T-helper 9 cell (primary cell): ENCODE measurements at regions not wholly inside any gene's neighbourhood (a gene's known extent, or its start where the extent isn't known, plus 50 kb on each side); places are given as distances from the start of the nearest gene placed in this dataset.
"Not testable (repeated sequence)": the region's sequence is repeated elsewhere in the genome, so short reads cannot be mapped to it uniquely, and the experiment has no call there.

Source experiments
- DNase-seq: peaks from one replicate; pipeline ENCODE4 v3.0.0-alpha.2; 2020

DNA sequence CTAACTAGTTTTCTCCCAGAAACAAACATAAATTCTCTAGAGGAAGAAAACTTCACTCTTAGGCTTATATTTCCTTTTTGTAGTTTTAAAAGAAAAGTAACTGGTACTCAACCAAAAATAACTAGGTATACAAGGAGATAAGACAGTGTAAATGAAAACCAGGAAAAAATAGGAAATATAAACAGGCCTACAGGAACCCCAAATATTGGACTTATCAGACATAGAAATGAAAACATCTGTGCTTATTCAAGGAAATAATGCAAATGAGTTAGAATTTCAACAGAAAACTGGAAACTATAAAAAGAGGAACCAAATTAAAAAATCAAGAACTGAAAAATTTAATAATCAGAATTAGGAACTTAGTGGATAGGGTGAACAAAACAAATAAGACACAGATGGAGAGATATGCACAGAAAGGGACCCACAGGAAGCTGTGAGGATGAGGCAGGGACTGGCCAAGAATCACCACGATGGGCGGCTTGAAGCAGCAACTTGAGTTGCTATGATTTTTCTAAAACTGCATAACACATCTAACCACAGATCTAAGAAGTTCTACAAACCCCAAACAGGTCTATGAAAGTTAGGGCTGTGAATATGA is 67.5 kb upstream of the ACTRT2 start:
- no peak for DNase-seq

DNA sequence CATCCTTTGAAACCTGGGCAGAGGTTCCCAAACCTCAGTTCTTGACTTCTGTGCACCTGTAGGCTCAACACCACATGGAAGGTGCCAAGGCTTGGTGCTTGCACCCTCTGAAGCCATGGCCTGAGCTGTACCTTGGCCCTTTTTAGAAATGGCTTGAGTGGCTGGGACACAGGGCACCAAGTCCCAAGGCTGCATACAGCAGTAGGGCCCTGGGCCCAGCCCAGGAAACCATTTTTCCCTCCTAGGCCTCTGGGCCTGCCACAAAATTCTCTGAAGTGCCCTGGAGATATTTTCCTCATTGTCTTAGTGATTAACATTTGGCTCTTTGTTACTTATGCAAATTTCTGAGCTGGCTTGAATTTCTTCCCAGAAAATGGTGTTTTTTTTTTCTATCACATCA is 65.6 kb upstream of the ACTRT2 start:
- no peak for DNase-seq

DNA sequence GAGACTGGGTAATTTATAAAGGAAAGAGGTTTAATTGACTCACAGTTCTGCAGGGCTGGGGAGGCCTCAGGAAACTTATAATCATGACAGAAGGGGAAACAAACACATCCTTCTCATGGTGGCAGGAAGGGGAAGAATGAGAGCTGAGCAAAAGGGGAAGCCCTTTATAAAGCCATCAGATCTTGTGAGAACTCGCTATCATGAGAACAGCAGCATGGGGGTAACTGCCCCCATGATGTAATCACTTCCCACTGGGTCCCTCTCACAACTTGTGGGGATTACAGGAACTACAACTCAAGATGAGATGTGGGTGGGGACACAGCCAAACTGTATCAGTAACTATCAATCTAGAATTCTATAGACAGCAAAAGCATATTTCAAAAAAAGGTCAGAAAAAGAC is 64.7 kb upstream of the ACTRT2 start:
- no peak for DNase-seq

DNA sequence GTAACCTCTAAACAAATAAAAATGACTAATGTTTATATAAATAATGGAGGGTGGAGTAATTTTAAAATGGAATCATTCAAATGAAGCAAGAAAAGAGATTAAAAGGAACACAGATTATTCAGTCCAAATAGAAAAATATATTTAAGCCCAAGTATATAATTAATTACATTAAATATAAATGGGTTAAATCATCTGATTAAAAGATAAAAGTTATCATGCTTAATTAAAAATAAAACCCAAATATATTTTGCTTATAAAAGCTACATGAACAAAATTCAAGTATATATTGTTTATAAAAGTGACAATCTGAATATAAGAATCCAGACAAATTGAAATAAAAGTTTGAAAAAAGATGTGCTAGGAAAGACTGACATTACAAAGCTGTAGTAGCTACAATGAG is 63.9 kb upstream of the ACTRT2 start:
- DNase-seq, result no peak

DNA sequence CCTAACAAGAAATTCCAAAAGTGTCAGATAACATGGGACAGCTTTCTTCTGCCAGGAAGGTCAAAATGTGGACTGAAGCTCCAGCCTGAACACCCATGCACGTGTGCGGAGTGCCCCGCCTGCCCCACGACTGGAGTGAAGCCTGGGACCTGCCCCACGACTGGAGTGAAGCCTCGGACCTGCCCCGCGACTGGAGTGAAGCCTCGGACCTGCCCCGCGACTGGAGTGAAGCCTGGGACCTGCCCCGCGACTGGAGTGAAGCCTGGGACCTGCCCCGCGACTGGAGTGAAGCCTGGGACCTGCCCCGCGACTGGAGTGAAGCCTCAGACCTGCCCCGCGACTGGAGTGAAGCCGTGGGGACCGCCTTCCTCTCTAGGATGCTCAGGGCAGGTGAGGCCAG is 61.4 kb upstream of the ACTRT2 start:
- not testable (repeated sequence) for DNase-seq

DNA sequence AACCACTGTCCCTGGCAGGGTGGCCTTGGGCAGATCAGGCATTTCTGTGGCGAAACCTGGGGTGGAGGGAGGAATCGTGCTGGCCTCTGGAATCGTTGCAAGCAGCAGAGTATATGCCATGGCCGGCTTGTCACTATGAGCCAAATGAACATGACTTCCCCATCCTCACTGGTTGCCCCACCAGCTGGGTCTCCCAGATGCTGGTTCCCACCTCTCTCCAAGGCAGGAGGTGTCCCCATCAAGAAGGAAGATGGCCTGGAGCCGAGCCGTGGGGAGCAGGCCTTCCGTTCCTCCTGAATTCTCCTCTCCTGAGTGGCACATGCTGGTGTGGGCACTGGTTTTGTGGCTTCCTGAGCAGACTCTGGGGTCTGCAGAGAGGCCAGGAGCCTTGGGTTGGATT is 60.2 kb upstream of the ACTRT2 start:
- DNase-seq, result no peak

DNA sequence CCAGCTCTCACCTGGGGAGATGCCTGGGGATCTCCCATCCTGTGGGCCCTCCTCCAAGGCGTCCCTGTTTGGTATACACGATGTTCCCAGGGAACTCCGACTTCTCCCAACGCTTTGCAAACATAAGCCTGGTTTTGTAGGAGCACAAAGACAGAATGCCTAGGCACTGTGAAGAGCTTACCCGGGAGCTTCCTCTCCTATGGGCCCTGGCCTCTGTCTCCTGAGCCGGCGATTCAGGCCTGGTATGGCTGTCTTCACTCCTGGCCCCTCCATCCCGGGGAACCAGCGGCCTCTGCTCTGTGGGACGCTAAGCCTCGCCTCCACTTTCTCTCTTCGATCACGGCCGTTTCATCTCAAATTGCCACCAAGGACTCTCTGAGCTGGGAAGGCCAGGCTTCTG is 59.6 kb upstream of the ACTRT2 start:
- no peak for DNase-seq

DNA sequence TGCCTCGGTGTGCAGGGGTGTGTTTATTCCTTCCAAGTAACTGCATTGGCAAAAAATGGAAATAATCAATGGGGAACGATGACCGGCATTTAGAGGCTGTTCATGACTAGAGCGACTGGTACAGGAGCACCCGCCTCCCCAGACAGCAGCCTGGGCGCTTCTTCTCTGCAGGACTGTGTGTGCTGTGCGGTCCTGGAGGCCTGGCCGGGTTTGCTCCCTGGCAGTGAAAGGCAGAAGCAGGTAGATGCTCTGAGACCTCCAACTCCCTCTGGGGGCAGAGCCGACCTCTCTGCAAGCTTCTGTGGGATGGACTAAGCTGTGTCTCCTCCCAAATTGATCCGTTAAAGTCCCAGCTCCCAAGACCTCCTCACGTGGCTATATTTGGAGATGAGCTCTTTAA is 59.2 kb upstream of the ACTRT2 start:
- no peak for DNase-seq

DNA sequence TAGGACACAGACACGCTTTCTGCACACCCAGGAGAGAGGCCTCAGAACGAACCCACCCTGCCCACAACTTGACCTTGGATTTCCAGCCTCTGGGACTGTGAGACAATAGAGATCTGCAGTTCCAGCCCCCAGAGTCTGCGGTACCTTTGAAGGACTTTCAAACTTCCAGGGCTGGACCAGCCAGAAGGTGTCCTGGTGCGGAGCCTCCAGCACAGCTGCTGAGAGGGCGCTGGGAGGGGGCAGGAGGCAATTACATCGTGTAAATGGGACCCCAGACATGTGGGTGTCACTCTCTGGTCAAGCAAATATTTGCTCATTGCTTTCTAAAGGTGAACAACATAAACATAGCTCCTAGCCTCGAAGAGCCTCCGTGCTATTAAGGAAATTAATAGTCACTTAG is 58.7 kb upstream of the ACTRT2 start:
- DNase-seq, result no peak

DNA sequence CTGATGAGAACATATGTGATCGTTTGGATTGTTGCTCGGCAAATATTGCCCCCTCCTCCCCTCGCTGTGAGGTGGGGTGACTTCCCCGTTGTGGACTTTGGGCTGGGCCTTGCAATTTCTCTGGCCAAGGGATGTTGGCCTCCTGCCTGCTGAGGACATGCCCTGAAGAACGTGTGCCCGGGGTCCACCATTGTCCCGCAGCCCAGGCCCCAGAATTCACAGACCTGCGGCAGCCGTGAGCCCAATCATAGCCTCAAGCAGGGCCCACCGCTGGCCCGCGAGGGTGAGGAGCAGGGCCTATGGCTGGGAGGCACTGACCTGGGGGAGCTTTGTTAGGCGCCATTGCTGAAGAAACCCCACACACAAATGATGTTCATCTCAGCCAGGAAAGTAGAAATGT is 58.3 kb upstream of the ACTRT2 start:
- no peak for DNase-seq

DNA sequence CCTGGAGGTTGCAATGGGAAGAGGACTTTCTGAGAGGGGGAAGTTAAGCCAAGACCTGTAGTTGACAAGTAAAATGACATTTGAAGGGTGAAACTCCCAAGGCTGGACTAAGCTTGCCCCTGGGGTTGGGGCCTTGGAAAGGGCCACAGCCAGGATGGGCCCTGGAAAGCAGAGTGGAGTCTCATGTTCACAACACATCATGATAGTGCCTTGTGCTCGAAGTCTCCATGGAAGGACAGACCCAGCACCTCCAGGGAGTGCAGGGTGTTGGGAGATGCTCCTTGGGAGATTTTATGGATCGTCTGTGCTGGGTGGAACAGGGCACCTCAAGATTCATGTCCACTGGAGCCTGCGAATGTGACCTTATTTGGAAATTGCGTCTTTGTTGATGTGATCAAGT is 55.6 kb upstream of the ACTRT2 start:
- DNase-seq, result no peak

DNA sequence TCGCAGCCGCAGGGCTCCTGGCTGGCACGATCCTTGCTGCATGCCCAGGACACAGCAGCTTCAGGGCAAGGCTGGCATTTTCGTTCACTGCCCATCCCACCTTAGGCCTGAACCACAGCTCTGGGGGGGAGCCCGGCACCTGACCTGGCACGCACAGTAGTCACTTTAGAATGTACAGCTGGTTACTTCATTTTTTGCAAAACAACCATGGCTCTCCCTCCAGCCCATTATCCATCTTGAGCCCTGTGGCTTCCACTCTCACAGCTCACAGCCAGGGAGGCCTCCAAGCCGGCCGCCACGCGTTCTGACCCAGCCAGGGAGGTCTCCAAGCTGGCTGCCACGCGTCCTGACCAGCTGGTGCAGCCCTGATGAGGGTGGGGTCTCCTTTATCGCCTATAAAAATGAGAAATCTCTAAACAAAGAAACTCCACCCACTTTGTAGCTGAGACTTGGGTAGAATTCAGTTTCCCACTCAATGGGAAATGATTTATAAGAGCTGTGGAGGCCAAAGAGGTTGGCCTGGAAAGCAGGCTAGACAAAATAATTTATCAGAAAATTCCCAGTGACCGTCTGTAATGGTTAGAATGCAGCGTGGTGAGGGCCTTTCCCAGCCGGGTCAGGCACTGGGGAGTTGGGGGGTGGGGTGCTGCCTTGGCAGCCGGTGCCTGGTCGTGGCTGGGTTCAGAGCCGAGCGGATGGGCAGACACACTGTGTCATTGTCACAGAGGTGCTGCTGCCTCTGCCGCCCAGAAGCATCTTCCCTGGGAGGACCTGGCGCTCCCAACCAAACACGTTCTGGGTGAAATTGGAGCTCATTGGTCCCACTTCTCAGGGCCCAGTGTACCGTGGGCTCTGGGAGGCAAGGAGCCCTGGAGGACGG is 54.6 kb upstream of the ACTRT2 start:
- DNase-seq, result no peak

DNA sequence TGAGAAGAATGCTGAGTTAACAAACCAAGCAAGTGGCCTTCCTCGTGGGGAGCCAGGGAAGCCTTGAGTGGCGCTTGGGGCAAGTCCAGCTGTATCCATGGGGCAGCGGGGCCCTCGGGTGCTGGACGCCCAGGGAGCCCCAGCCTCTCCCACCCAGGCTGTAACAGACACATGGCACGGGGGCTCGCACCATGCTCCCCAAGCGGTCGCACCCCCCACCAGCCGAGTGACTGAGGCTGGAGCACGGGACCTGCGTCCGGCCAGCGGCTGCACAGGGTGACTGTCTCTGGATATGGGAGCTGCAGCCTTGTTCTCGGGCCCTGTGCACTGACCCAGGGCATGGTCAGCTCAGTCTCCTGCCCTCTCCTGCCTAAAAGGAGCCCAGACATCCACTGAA is 53.9 kb upstream of the ACTRT2 start:
- no peak for DNase-seq

DNA sequence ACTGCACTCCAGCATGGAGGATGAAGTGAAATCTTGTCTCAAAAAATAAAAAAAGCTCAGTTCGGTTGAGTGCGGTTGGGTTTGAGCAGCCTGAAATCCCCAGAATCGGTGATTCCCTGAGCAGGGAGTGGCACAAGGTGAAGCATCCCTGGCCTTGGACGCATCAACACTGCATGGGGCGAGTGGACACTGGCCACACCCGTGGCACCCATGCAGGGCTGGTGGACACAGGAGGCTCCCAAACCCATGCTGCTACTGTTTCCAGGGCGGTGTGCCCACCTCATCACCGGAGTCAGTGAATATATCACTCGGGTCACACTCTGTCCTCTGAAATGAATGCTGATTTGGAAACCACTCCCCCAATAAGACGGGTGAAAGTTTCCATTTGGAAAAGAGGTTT is 53.4 kb upstream of the ACTRT2 start:
- DNase-seq, result no peak

DNA sequence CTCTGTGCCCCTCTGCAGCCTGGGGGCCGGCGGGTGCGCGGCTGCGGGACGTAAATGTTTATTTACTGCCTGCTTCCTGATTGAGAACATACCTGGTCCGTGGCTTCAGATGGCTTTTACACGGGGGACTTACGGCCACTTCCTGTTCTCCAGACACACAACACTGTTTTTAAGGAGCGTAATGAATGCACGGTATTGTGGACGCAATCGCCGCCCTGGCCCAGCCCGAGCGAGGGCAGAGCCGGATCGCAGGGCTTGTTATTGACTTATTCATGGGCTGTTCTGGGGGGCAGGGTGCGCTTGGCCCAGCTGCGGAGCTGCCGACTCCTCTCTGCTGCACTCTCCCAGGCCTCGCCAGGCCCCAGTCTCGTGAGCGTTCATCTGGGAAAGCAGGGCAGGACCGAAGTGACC is 52.8 kb upstream of the ACTRT2 start:
- DNase-seq, result no peak

DNA sequence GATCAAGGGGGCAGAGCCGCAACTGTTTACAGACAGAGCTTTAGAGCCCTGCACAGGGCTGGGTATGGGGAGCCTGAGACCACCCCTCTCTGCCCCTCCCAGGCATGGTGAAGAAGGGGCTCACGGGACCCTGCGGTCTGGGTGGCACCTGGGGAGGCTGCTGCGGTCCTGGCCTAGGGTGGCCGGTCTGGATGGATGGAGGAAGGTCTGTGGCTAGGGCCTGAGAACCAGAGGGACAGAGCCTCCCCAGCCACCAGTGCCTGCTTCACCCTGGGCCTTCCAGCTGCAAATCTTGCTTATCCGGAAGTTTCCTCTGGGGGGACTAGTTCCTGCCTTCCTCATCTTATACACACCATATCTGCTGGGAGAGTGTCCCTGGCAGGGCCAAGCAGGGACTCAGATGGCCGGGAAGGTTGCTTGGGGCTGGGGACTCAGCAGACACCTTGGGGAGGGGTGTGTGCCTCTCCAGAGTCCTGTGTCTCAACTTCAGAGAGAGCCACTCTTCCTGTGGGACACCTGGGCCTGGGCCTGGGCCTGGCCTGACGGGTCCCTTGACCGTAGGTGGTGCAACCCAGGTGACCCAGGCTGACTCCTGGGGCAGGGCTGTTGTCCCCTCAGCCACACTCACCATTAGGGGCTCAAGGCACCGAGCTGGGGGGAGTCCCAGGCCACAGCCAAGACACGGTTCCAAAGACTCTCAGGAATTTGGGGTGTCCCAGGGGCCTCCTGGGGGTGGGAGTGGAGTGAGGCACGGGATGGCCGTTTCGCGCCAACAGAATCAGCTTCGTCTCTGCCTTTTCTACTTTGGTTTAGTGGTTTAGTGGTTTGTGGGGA is 52.0 kb upstream of the ACTRT2 start:
- no peak for DNase-seq

DNA sequence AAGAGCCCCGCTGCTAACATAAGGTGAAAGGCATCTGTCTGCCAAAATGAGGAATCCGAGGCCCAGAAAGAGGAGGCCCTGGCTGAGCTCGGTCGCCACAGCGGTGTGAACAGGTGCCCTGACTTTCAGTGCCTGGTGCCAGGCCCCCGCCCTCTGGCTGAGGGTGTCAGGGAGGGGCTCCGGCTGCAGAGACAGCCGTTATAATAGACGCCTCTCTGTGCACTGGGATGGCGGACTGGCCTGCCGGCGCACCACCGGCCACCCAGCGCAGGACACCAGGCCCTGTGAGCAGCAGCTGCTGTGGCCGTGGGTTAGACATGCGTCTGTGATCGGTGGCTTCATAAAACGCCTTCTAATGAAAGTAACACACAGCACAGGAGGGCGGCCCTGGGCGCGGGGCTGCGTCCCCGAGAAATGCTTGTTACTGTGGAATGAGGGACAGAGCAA is 51.4 kb upstream of the ACTRT2 start:
- DNase-seq, result no peak

DNA sequence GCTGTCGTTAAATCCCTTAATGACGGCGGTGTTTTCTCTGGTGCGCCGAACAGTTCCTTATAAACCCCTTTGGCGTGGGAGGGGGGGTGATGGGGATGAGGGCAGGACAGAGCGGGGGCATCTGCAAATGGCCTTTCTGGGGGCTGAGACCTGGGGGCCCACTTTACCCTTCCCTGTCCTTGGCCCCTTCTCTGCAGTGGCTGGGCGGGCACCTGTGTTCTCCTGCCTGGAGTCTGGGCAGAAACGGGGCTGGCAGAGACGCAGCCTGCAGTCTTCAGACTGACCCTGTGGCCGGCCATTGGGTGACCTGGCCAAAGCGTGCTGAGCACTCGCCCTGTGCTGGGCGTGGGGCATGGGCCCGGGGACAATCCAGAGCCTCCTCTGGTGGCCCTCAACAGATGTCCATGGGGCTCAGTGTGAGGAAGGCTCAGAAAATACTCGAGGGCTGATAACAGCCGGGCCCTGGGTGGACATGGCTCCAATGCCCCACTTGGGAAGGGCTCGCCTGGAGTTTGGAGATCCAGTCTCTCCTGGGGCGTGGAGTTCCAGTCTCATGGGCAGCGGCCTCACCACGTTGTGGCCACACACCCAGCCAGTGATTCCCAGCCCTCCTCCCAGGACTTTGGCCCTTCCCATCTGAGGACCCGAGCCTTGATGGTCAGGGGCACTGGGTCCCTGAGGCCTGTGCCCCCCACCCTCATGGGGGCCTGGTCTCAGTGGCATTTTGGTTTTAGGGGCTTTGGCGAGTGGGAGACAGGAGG is 50.8 kb upstream of the ACTRT2 start:
- DNase-seq, result no peak

DNA sequence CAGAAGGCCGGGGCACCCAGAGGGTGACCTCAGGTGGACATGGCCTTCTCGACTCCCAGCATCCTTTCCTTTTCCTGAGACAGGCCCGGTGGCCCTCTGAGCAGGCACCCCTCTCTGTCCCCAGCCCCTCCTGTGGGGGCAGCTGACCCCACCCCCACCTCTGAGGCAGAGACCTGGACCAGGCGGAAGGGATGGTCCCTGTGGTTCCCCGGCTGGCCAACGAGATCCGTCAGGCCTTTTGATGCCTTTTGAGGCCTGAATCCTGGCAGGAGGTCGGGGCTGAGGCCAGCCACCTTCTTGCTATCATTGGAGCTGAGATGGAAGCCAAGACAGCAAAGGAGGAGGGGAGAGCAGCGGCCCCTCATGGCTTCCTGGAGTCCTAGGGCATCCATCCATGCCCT is 50.2 kb upstream of the ACTRT2 start:
- DNase-seq, result no peak
